ENCODE measurements at regions not wholly inside any gene's neighbourhood (a gene's known extent, or its start where the extent isn't known, plus 50 kb on each side); places are given as distances from the start of the nearest gene placed in this dataset.
A peak's percentile ranks its signal among the peaks of the same experiment; 100 is the strongest.
"Not testable (repeated sequence)": the region's sequence is repeated elsewhere in the genome, so short reads cannot be mapped to it uniquely, and the experiment has no call there.

DNA sequence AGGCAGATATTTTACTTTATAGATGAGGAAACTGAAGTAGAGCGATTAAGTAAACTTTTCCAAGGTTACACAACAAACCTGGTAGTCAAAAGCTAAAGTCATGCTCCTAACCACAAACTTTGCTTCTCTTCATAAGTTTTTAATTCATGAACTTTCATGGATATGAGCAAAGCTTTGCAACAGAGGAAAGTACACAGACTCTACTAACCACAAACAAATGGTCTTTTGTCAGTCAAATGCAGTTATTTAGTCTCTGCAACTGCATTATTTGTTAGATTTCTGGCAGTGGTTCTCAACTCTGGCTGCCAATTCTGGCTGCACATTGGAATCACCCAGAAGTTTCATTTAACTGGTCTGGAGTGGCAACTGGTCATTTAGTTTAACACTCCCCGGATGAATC, 140.6 kb upstream of the TMEM168 start:
- DNase-seq = no peak

DNA sequence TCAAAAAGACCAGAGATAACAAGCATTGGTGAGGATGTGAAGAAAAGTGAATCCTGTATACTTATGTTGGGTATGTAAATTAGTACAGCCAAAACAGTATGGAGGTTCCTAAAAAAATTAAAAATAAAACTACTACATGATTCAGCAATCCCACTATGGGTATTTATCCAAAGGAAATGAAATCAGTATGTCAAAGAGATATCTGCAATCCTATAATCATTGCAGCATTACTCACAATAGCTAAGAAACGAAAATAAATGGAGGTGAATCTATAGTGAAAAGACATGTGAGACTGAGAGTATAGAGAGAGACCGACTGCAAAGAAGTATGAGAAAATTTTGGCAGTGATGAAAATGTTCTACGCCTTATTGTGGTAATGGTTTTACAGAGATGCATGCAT, 139.2 kb upstream of the TMEM168 start:
- DNase-seq = no peak

DNA sequence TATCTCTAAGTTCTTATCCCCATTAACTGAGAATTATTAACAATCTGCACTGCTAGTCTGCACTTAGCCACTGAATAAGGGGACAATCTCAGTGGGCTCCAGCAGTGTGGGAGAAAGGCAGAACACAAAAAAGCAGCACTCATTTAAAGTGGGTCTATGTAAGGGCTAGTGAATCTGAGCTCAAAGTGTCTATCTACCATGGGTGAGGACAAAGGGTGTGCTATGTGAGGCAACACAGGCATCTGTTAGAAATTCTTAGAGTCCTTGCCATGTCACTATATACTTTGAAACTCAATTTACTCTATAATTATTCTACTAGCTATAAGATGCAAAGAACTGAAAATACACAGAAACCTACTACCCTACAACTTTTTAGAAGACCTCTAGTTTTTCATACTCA, 135.8 kb upstream of the TMEM168 start:
- no peak for DNase-seq

DNA sequence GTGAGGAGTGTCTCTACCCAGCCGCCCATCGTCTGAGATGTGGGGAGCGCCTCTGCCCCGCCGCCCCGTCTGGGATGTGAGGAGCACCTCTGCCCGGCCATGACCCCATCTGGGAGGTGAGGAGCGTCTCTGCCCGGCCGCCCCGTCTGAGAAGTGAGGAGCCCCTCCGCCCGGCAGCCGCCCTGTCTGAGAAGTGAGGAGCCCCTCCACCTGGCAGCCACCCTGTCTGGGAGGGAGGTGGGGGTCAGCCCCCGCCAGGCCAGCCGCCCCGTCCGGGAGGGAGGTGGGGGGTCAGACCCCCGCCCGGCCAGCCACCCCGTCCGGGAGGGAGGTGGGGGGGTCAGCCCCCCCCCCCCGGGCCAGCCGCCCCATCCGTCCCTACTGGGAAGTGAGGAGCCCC, 132.4 kb upstream of the TMEM168 start:
- DNase-seq = not testable (repeated sequence)

DNA sequence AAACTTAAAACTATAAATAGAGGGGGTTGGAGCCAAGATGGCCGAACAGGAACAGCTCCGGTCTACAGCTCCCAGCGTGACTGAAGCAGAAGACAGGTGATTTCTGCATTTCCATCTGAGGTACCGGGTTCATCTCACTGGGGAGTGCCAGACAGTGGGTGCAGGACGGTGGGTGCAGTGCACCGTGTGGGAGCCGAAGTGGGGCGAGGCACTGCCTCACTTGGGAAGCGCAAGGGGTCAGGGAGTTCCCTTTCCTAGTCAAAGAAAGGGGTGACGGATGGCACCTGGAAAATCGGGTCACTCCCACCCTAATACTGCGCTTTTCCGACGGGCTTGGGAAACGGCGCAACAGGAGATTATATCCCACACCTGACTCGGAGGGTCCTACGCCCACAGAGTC, 126.2 kb upstream of the TMEM168 start:
- DNase-seq = not testable (repeated sequence)

DNA sequence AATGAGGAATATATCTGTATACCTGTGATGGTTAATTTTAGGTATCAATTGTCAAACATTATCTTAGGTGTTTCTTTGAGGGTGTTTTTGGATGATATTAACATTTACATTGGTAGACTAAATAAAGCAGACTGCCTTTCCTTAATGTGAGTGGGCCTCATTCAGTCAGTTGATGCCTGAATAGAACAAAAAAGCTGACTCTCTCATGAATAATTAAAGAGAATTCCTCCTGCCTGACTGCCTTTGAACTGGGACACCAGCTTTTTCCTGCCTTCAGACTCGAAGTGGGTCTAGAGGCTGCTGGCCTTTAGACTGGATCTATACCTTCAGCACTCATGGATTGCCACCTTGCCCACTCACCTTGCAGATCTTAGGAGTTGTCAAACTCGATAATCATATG, 117.9 kb upstream of the TMEM168 start:
- DNase-seq = no peak

DNA sequence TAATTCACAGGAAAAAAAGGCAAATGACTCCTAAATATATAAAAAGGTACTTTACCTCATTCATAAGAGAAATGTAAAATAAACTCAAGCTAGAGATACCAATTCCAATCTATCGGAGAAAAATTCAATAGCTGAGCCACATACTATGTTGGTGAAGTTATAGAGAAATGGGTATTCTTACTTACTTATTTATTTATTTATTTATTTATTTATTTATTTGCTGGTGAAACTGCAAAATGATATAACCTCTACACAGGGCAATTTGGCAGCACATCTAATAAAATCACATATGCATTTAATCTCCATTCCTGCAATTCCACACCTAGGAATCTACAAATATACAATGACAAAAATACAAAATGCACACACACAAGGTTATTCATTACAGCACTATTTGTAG, 117.5 kb upstream of the TMEM168 start:
- DNase-seq = no peak

DNA sequence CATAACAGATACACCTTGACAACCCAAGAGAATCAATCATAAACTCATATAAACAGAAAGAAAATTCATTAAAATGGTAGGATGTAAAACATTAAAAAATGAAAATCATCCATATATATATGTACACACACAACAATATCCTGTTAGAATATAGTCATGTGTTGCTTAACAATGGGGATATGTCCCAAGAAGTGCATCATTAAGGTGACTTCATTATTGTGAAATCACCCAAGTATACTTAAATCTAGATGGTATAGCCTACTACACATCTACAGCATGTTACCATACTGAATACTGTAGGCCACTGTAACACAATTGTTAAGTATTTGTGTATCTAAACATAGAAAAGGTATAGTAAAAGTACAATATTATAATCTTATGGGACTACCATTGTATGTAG, 115.8 kb upstream of the TMEM168 start:
- DNase-seq = no peak

DNA sequence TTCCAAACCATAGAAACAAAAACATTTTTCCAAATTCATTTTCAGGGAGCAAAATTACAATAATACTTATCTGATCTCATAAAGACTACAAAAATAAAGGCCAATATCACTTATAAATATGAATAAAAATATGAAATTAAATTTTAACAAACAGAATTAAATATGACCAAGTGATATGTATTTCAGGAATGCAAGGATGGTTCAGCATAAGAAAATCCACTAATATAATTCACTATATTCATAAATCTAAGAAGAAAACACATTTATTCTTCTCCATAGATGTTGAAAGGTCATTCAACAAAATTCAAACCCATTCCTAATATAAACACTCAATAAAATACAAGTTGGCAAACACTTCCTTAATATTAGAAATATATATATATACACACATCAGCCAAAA, 115.2 kb upstream of the TMEM168 start:
- DNase-seq = no peak

DNA sequence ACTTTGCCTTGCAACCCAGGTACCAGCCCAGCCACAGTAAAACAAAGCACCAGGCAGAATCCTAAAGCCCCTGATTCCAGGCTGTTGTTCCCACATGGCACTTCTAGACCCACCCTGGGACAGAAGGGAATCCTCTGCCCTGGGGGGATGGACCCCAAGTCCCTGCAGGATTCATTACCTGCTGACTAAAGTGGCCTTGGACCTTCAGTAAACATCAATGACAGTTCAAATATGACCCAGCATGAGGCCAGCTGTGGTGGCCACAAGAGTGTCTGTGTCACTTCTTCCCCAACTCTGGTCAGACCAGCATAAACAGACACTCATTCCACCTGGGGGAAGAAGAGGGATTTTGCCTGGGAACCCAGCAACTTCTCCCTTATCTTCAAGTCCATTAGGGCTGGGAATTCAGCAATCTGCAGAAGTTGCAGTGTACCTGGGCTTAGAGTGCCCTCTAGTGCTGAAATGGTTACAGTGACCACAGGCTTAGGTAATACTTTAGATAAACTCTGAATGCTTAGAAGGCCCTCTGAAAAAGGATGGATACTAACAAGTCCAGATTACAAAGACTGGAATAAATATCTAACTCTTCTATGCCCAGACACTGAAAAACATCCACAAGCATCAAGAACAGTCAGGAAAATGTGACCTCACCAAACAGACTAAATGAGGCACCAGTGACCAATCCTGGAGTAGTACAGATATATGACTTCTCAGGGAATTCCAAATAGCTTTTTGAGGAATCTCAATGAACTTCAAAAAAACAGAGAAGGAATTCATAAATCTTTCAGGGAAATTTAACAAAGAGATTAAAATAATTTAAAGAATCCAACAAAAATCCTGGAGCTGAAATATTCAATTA, 108.5 kb upstream of the TMEM168 start:
- peak in 1 of 2 experiments; percentile 9 for DNase-seq

DNA sequence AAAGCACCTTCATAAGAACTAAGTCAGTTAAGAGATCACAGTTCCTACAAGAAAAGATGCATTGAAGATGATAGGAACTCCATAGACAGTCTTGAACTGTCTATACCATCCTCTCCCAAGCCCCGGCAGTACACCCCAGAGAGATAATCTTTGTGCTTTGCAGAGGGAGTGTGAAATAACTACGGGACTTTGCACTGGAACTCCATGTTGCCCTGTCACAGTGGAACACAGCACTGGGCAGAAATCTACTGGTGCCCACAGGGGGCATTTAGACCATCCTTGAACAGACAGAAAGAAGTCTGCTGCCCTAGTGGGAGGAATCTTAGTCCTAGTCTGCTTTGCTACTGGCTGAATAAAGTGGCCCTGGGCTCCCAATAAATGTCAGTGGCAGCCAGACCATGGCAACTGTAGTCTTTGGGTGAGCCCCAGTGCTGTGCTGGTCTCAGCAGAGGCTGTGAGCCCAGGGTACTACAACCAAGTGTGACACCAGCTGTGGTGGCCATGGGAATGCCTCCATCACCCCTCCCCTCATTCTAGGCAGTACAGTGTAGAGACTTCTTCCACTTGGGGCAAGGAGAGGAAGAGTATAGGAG, 107.7 kb upstream of the TMEM168 start:
- DNase-seq = no peak

DNA sequence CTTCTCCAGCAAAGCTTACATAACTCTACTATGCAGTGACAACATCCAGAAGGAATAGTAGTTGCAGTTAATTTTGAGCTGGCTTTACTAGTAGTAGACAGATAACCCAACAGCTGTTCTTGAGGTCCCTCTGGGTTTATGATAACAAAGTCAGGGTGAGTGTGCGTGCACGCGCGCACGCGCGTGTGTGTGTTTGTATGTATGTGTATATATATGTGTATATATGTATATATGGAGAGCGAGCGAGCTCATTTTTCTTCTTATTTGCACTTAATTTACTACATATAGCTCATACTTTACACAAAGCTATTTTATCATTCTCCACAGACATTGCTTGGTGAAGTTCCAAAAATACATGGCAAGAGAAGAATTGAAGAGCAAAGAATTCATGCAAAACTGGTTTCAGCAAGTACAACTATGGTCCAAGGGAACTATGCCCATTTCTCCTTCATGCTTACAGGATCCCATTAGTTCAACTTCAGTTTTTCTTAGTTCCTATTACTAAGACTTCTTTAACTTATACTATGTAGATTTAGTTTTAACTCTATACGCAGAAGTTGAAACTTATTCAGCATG, 105.9 kb upstream of the TMEM168 start:
- no peak for DNase-seq

DNA sequence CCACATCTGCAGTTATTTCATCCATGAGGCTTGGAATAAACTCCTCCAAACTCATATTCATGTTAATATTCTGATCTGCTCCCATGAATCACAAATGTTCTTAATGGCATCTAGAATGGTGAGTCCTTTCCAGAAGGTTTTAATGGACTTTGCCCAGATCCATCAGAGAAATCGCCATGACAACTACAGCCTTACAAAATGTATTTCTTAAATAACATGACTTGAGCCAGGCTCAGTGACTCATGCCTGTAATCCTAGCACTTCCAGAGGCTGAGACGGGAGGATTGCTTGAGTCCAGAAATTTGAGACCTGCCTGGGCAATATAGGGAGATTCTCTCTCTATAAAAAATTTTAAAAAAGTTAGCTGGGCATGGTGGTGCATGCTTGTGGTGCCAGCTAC, 102.1 kb upstream of the TMEM168 start:
- DNase-seq = no peak

DNA sequence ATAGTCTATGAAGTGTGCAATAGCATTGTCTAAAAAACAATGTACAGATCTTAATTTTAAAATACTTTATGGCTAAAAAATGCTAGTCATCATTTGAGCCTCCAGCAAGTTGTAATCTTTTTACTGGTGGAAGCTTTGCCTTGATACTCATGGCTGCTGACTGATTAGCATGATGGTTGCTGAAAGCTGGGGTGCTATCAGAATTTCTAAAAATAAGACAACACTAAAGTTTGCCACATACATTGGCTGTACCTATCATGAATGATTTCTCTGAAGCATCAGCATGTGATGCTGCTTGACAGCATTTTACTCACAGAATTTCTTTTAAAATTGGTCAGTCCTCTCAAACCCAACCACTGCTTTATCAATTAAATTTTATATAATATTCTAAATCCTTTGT, 101.5 kb upstream of the TMEM168 start:
- no peak for DNase-seq

DNA sequence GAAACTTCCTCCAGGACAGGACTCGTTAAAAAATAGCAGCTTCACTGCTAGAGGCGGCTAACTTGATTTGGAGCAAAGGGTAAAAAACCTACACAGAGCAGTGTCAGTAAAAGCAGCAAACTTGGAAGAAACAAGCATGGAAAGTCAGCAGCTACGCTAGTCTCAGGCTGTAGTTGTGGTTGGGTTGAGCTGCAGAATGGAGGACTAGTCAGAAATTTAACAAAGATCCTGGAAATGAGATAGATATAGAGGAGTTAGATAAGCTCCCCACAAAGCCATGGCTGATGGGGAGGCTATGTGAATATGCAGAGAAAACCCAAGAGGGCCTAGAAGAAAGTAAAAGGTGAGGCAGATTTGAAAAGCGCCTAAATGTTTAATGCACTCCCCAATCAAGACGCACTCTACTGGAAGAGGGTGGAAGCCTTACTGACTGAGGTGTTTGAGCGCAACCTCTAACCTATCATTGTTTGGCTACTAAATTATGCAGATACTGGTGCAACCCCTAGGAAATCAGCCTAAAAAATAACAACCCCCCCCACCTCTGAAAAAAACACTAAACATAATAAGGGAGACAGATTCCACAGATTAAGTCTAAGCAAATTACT, 99.7 kb upstream of the TMEM168 start:
- no peak for DNase-seq

DNA sequence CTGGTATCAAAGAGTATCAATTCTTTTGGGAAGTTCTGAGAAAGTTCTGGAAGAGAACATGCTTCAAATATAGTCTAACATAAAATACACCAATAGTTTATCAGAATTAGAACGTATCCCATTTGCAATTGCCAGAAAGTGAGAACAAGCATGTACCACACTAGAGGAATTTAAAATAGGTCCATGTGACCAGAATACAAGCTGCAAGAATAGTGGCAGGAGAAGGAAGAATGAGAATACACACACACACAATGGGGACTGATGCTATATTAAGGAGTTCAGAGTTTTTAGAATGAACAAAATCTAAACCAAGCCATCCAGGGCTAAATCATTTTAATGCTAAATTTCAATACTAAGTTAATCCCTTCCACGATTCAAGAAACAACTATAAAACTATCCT, 99.1 kb upstream of the TMEM168 start:
- no peak for DNase-seq

DNA sequence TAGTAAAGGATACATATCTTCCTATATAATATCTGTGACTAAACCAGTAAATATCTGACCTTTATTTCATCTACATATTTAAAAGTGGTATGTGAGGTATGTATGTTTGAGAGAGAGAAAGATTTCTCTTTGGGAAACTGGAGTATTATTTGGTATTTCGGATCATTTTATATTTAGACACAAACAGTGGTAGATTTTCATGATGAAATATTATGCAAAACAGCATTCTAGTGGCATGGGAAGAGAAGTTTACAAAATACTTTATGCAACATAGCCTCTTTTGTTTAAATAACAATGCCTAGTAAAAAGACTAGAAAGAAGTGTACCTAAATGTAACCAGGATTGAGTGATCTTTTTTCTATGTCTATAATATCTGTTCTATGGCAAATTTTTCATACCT, 98.6 kb upstream of the TMEM168 start:
- DNase-seq = no peak

DNA sequence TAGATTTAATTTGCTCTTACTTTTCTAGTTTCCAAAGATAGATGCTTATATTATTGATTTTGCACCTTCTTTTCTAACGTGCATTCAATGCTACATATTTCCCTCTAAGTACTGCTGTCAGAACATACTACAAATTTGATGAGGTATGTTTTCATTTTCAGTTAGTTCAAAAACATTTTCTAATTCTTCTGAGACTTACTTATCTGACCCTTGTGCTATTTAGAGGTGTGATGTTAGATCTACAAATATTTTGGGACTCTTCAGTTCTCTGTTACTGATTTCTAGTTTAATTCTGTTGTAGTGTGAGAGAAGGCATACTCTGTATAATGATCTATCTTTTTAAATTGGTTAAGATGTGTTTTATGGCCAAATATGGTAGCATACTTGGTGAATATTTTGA, 97.8 kb upstream of the TMEM168 start:
- no peak for DNase-seq

DNA sequence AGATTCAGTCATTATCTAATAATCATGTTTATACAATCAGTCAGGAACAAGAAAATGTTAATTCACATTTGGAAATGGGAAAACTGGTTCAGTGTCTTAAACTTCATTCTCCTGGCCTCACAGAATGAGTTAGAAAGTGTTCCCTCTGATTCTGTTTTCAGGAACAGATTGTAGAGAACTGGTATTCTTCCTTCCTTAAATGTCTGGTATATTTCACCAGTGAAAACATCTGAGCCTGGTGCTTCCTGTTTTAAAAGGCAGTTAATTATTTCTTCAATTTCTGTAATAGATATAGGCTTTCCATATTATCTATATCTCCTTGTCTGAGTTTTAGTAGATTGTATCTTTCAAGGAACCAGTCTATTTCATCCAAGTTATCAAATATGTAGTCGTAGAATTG, 97.1 kb upstream of the TMEM168 start:
- no peak for DNase-seq

DNA sequence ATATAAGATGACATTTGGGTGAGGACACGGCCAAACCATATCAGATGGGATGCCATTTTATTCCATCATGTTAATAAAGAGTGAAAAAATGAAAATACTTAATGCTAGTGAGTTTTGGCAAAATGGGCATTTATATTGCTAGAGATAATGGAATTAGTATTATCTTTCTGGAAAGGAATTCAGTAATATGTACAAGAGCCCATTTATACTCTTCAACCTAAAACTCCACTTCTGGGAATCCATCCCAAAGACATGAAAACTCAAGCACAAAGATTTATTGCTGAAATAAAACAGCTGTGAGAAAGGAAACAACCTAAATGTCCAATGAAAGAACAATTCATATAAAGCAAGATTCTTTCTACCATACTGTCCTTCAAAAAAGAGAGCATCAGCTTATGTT, 96.0 kb upstream of the TMEM168 start:
- no peak for DNase-seq

DNA sequence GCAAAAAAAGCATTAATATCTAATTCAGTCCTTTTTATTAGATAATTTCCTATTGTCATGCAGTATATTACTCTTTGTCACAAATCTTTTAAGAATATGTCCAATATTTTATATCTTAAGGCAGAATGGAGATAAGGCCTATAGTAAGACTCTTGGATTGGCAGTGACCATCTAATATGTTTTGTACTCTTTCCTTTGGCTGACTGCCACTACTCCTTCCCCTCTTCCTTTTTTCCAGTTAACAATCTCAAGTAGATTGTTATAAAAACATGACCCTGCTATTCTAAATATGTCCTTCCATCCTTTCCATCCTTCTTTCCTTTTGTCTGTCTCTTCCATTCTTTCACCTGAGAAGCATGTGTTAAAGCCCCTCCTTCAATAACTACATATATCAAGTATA, 92.8 kb upstream of the TMEM168 start:
- DNase-seq = no peak

DNA sequence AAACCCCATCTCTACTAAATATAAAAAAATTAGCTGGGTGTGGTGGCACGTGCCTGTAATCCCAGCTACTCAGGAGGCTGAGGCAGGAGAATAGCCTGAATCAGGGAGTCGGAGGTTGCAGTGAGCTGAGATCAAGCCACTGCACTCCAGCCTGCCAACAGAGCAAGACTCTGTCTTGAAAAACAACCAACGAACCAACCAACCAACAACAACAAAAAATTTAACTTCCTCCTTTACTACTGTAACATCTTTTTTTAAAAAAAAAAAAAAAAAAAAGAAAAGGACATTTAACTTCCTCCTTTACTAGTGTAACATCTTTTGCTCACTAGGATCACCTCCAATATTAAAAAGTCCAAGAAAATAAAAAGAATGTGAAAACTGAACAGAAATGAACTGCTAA, 92.3 kb upstream of the TMEM168 start:
- DNase-seq = no peak

DNA sequence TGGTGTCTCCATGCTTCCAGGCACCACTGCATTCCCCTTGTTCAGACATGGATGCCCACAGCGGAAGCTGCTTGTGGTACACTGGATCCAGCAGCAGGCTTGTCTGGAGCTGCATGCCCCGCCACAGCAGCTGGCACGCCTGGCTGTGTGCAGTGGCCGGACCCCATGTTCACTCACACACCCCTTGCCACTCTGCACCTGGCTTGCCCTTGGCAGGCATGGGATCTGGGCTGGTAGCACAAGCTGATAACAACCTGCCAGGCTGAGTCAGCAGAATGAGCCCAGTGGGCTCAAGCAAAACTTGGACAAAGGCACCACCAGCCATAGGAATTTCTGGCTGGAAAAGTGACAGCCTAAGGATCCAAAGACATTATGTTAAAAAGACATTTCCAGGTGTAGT, 91.8 kb upstream of the TMEM168 start:
- DNase-seq = no peak

DNA sequence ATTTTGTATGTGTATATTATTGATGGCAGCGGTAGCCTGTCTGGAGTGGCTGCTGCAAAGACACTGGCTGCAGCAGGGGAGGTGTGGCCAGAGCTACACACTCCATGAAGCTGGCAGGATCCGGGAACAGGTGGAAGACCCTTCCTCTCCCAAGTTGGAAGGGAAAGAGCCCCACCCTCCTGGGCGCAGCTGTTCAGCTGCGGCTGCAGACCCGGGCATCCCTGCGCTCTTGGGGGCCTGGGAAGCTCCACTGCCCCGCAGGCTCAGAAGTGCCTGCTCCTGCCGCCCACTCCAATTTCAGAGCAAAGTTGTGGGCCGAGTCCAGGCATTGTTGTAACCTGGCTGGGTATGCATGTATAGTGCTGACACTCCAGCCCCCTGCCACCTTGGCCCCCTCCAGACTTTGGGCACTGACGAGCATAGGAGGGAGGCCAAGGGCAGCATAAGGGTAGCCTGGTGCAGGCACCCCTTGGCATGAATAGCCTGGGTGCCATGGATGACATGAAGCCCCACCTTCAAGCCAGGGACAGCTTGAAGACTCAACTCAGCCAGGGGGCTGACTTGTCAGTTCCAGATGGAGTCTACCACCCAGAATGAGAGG, 90.7 kb upstream of the TMEM168 start:
- no peak for DNase-seq
